GM12801 (cell line): ENCODE measurements at regions not wholly inside any gene's neighbourhood (a gene's known extent, or its start where the extent isn't known, plus 50 kb on each side); places are given as distances from the start of the nearest gene placed in this dataset.

ENCODE experiments used
- CTCF ChIP-seq: IDR thresholded peaks from one replicate; pipeline ENCODE4 v1.5.1; 2011; ENCODE audit warnings: control low read depth; ENCODE audit not compliant: insufficient read length; ENCODE audit errors: extremely low read depth

GRCh38 chr1:58293388-58293787, 253.1 kb downstream of the OMA1 start:
- TF ChIP-seq CTCF = no peak

GRCh38 chr1:58290685-58291372, 255.7 kb downstream of the OMA1 start:
- no peak for TF ChIP-seq CTCF

GRCh38 chr1:58288624-58289142, 257.8 kb downstream of the OMA1 start:
- no peak for TF ChIP-seq CTCF

GRCh38 chr1:58287894-58288623, 258.5 kb downstream of the OMA1 start:
- TF ChIP-seq CTCF = no peak

- TF ChIP-seq CTCF = no peak
Observed at GRCh38 chr1:58284225-58284510, 262.4 kb downstream of the OMA1 start.

- no peak for TF ChIP-seq CTCF
Observed at GRCh38 chr1:58283388-58284224, 262.9 kb downstream of the OMA1 start.
